Trophoblast cell (in vitro differentiated cells and primary cell): ENCODE measurements at regions not wholly inside any gene's neighbourhood (a gene's known extent, or its start where the extent isn't known, plus 50 kb on each side); places are given as distances from the start of the nearest gene placed in this dataset.
"Not testable (repeated sequence)": the region's sequence is repeated elsewhere in the genome, so short reads cannot be mapped to it uniquely, and the experiment has no call there.

Experiments
- DNase-seq, 2 donors: peaks; one replicate each; pipeline ENCODE4 v3.0.0-alpha.2; 2016
- H2AFZ ChIP-seq: 2 replicates; pipeline ENCODE4 v1.6.1; 2013; ENCODE audit warnings: low read length, moderate library complexity, mild to moderate bottlenecking; ENCODE audit not compliant: insufficient read depth, poor library complexity
- H2AK5ac ChIP-seq: 2 replicates; pipeline ENCODE4 v1.6.1; 2013; ENCODE audit warnings: mild to moderate bottlenecking, low read length
- H2BK120ac ChIP-seq: 2 replicates; pipeline ENCODE4 v1.6.1; 2013; ENCODE audit warnings: low read length, mild to moderate bottlenecking, moderate library complexity; ENCODE audit not compliant: insufficient read depth, poor library complexity
- H2BK12ac ChIP-seq: 2 replicates; pipeline ENCODE4 v1.6.1; 2013; ENCODE audit warnings: mild to moderate bottlenecking, low read length, moderate library complexity
- H2BK5ac ChIP-seq: 2 replicates; pipeline ENCODE4 v1.6.1; 2013; ENCODE audit warnings: low read length, low read depth, moderate library complexity, mild to moderate bottlenecking; ENCODE audit not compliant: poor library complexity
- H3K14ac ChIP-seq: 2 replicates; pipeline ENCODE4 v1.6.1; 2013; ENCODE audit warnings: mild to moderate bottlenecking, low read length
- H3K18ac ChIP-seq: 2 replicates; pipeline ENCODE4 v1.6.1; 2013; ENCODE audit warnings: mild to moderate bottlenecking, low read length
- H3K23ac ChIP-seq: 2 replicates; pipeline ENCODE4 v1.6.1; 2013; ENCODE audit warnings: low read length
- H3K27ac ChIP-seq: 2 replicates; pipeline ENCODE4 v1.5.1; 2013; ENCODE audit warnings: low read depth, mild to moderate bottlenecking, inconsistent platforms, low read length, moderate library complexity
- H3K27me3 ChIP-seq: 2 replicates; pipeline ENCODE4 v1.6.1; 2013; ENCODE audit warnings: inconsistent platforms, mild to moderate bottlenecking, low read length, moderate library complexity; ENCODE audit not compliant: insufficient read depth
- H3K36me3 ChIP-seq, 2 experiments: 1 replicate in 1 of 2; 2 replicates in 1 of 2; pipeline ENCODE4 v1.6.1; 2013; ENCODE audit warnings: low read length in 2 of 2, mild to moderate bottlenecking in 2 of 2, moderate library complexity in 1 of 2; ENCODE audit not compliant: insufficient read depth in 2 of 2, control insufficient read depth in 1 of 2
- H3K4ac ChIP-seq: 2 replicates; pipeline ENCODE4 v1.6.1; 2013; ENCODE audit warnings: low read depth, mild to moderate bottlenecking, low read length, moderate library complexity
- H3K4me1 ChIP-seq, 2 experiments: 1 replicate in 1 of 2; 2 replicates in 1 of 2; pipeline ENCODE4 v1.6.1; 2013; ENCODE audit warnings: low read length in 2 of 2, mild to moderate bottlenecking in 2 of 2, moderate library complexity in 1 of 2; ENCODE audit not compliant: insufficient read depth in 2 of 2, control insufficient read depth in 1 of 2
- H3K4me2 ChIP-seq: 2 replicates; pipeline ENCODE4 v1.6.1; 2013; ENCODE audit warnings: inconsistent platforms, mild to moderate bottlenecking, low read length, moderate library complexity
- H3K4me3 ChIP-seq: 2 replicates; pipeline ENCODE4 v1.5.1; 2013; ENCODE audit warnings: mild to moderate bottlenecking, low read depth, low read length, inconsistent platforms
- H3K79me1 ChIP-seq: one replicate; pipeline ENCODE4 v1.6.1; 2013; ENCODE audit warnings: low read length
- H3K79me2 ChIP-seq: 2 replicates; pipeline ENCODE4 v1.6.1; 2013; ENCODE audit warnings: low read length, mild to moderate bottlenecking; ENCODE audit not compliant: control insufficient read depth, insufficient read depth, poor library complexity
- H3K9ac ChIP-seq: 2 replicates; pipeline ENCODE4 v1.6.1; 2013; ENCODE audit warnings: mild to moderate bottlenecking, low read length
- H3K9me3 ChIP-seq: 2 replicates; pipeline ENCODE4 v1.6.1; 2013; ENCODE audit warnings: low read depth, mild to moderate bottlenecking, control low read depth, inconsistent platforms, low read length; ENCODE audit not compliant: insufficient read depth
- H4K12ac ChIP-seq: 2 replicates; pipeline ENCODE4 v1.6.1; 2013; ENCODE audit warnings: low read depth, mild to moderate bottlenecking, low read length, moderate library complexity
- H4K8ac ChIP-seq: 2 replicates; pipeline ENCODE4 v1.6.1; 2013; ENCODE audit warnings: low read depth, mild to moderate bottlenecking, low read length, moderate library complexity
- H4K91ac ChIP-seq: one replicate; pipeline ENCODE4 v1.6.1; 2013; ENCODE audit warnings: low read depth, mild to moderate bottlenecking, low read length, moderate library complexity
- WGBS: extraction: QIAGEN DNeasy Blood & Tissue Kit; methylation state at CpG from one replicate; pipeline ENCODE4 v1.1.7; 2013; ENCODE audit warnings: missing lambda C conversion rate; ENCODE audit not compliant: insufficient read length, insufficient coverage; ENCODE audit errors: extremely low coverage; 5-methylcytosine and 5-hydroxymethylcytosine counted together

- not testable (repeated sequence) for H3K27me3 ChIP-seq, H3K9me3 ChIP-seq, H2AK5ac ChIP-seq, H4K8ac ChIP-seq, H3K27ac ChIP-seq, H4K12ac ChIP-seq, H3K9ac ChIP-seq, H3K36me3 ChIP-seq, DNase-seq, H3K23ac ChIP-seq, H3K4me2 ChIP-seq, H3K18ac ChIP-seq, H3K4me3 ChIP-seq, H4K91ac ChIP-seq, H2BK12ac ChIP-seq, H2BK120ac ChIP-seq, H3K79me1 ChIP-seq, H3K79me2 ChIP-seq, H3K14ac ChIP-seq, H3K4ac ChIP-seq, H3K4me1 ChIP-seq, H2AFZ ChIP-seq, H2BK5ac ChIP-seq
- WGBS, result no CpG with 5 or more reads among the region's 1 CpG
These were observed 85.9 kb upstream of the GPBP1 start for GRCh38 chr5:57087947-57088346.

- no CpG with 5 or more reads among the region's 10 CpGs for WGBS
- H3K79me2 ChIP-seq, result no peaks in the 10 kb centered on the region
- no peak overlapping the region for H3K23ac ChIP-seq
These were observed 78.8 kb upstream of the GPBP1 start for GRCh38 chr5:57094753-57095683.

GRCh38 chr5:57097526-57097925 is 76.3 kb upstream of the GPBP1 start:
- H4K12ac ChIP-seq, result no peak overlapping the region
- no peaks in the 10 kb centered on the region for H3K27me3 ChIP-seq
- no peak overlapping the region for H2BK120ac ChIP-seq
- no peak overlapping the region for H2BK5ac ChIP-seq
- no peak overlapping the region for H3K23ac ChIP-seq
- no CpG with 5 or more reads among the region's 8 CpGs for WGBS
- no peak overlapping the region for H2AK5ac ChIP-seq
- no peak overlapping the region for H3K27ac ChIP-seq
- H3K4ac ChIP-seq, result no peak overlapping the region
- H3K79me2 ChIP-seq, result no peaks in the 10 kb centered on the region
- peak; percentile 13 to 50 for DNase-seq
- H3K79me1 ChIP-seq, result no peaks in the 10 kb centered on the region
- no peak overlapping the region for H2BK12ac ChIP-seq
- H3K9ac ChIP-seq, result no peak overlapping the region
- H3K4me1 ChIP-seq, result peaks cover 0 to 2% of the 10 kb centered on the region in 2 experiments
- no peak overlapping the region for H3K4me2 ChIP-seq
- H4K8ac ChIP-seq, result no peak overlapping the region
- no peaks in the 10 kb centered on the region for H3K36me3 ChIP-seq
- H3K9me3 ChIP-seq, result peaks cover 3% of the 10 kb centered on the region
- H3K18ac ChIP-seq, result no peak overlapping the region
- H2AFZ ChIP-seq, result no peak overlapping the region
- H3K4me3 ChIP-seq, result no peak overlapping the region
- H3K14ac ChIP-seq, result no peak overlapping the region
- no peak overlapping the region for H4K91ac ChIP-seq

More at GRCh38 chr5:57094753-57095683, 78.8 kb upstream of the GPBP1 start:
- DNase-seq, result peak; percentile 15 to 59
- Histone ChIP-seq H3K14ac (no peak overlapping the region), H4K12ac (no peak overlapping the region), H3K4me2 (no peak overlapping the region), H3K4me3 (no peak overlapping the region), H3K27me3 (no peaks in the 10 kb centered on the region), H2BK120ac (no peak overlapping the region), H3K4ac (no peak overlapping the region), H4K8ac (no peak overlapping the region), H3K4me1 (peaks cover 0 to 2% of the 10 kb centered on the region in 2 experiments), H2BK12ac (no peak overlapping the region), H3K79me1 (no peaks in the 10 kb centered on the region), H3K18ac (no peak overlapping the region), H3K27ac (no peak overlapping the region), H3K36me3 (no peaks in the 10 kb centered on the region), H2AK5ac (no peak overlapping the region), H4K91ac (no peak overlapping the region), H3K9ac (no peak overlapping the region), H2AFZ (no peak overlapping the region), H2BK5ac (no peak overlapping the region), H3K9me3 (peaks cover 3% of the 10 kb centered on the region)

- no CpG with 5 or more reads among the region's 8 CpGs for WGBS
These were observed 71.5 kb upstream of the GPBP1 start for GRCh38 chr5:57102189-57102904.

More at GRCh38 chr5:57102189-57102904, 71.5 kb upstream of the GPBP1 start:
- Histone ChIP-seq H2BK120ac (no peak overlapping the region), H3K27ac (no peak overlapping the region), H3K27me3 (no peaks in the 10 kb centered on the region), H4K91ac (no peak overlapping the region), H2BK12ac (no peak overlapping the region), H3K4me1 (no peaks in the 10 kb centered on the region), H3K14ac (no peak overlapping the region), H3K4ac (no peak overlapping the region), H3K9me3 (peaks cover 3% of the 10 kb centered on the region), H2AFZ (no peak overlapping the region), H3K4me3 (no peak overlapping the region), H3K18ac (no peak overlapping the region), H3K79me2 (no peaks in the 10 kb centered on the region), H4K12ac (no peak overlapping the region), H2AK5ac (no peak overlapping the region), H3K79me1 (no peaks in the 10 kb centered on the region), H3K4me2 (no peak overlapping the region), H3K36me3 (no peaks in the 10 kb centered on the region), H4K8ac (no peak overlapping the region), H3K23ac (no peak overlapping the region), H2BK5ac (no peak overlapping the region), H3K9ac (no peak overlapping the region)
- DNase-seq, result peak in 1 of 2 donors; percentile 19
